C4-2B (cell line): ENCODE measurements at regions not wholly inside any gene's neighbourhood (a gene's known extent, or its start where the extent isn't known, plus 50 kb on each side); places are given as distances from the start of the nearest gene placed in this dataset.

ENCODE experiments used
- H3K27ac ChIP-seq: fragments of 450-650 bp; 2 replicates; pipeline ENCODE4 v1.5.1; 2017
- ZFX ChIP-seq: fragments of 450-650 bp; IDR thresholded peaks from 2 replicates; pipeline ENCODE4 v1.6.1; 2017
- TF ChIP-seq, protein P1 (sequence below): fragments of 450-650 bp; conservative IDR thresholded peaks from 2 replicates; pipeline ENCODE4 v1.5.1; 2017; ENCODE audit warnings: mild to moderate bottlenecking

DNA sequence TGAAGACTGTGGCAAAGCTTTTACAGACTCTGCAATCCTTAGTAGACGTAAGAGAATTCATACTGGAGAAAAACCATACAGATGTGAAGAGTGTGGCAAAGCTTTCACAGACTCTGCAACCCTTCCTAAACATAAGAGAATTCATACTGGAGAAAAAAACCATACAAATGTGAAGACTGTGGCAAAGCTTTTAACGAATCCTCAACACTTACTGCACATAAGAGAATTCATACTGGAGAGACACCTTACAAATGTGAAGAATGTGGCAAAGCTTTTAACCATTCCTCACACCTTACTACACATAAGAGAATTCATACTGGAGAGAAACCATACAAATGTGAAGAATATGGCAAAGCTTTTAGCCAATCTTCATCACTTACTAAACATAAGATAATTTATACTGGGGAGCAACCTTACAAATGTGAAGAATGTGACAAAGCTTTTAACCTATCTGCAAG, 50.1 kb upstream of the ZNF98 start:
- no peak for TF ChIP-seq ZFX
- TF ChIP-seq, protein P1, sequence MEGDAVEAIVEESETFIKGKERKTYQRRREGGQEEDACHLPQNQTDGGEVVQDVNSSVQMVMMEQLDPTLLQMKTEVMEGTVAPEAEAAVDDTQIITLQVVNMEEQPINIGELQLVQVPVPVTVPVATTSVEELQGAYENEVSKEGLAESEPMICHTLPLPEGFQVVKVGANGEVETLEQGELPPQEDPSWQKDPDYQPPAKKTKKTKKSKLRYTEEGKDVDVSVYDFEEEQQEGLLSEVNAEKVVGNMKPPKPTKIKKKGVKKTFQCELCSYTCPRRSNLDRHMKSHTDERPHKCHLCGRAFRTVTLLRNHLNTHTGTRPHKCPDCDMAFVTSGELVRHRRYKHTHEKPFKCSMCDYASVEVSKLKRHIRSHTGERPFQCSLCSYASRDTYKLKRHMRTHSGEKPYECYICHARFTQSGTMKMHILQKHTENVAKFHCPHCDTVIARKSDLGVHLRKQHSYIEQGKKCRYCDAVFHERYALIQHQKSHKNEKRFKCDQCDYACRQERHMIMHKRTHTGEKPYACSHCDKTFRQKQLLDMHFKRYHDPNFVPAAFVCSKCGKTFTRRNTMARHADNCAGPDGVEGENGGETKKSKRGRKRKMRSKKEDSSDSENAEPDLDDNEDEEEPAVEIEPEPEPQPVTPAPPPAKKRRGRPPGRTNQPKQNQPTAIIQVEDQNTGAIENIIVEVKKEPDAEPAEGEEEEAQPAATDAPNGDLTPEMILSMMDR = no peak
- no peak overlapping the region for H3K27ac ChIP-seq
